H9 (cell line): ENCODE measurements at regions not wholly inside any gene's neighbourhood (a gene's known extent, or its start where the extent isn't known, plus 50 kb on each side); places are given as distances from the start of the nearest gene placed in this dataset.

Experiments used
- DNase-seq: peaks from one replicate; pipeline ENCODE4 v3.0.0-alpha.2; 2017
- H2AFZ ChIP-seq: one replicate; pipeline ENCODE4 v1.6.1; 2013; ENCODE audit warnings: mild to moderate bottlenecking, low read length, control low read depth, moderate library complexity
- H2AK5ac ChIP-seq: 2 replicates; pipeline ENCODE4 v1.6.1; 2013; ENCODE audit warnings: low read length, control low read depth, mixed read lengths; ENCODE audit not compliant: insufficient read length
- H2BK120ac ChIP-seq: one replicate; pipeline ENCODE4 v1.6.1; 2013; ENCODE audit warnings: low read depth, mild to moderate bottlenecking, low read length, control low read depth, inconsistent platforms; ENCODE audit not compliant: poor library complexity, severe bottlenecking
- H2BK12ac ChIP-seq: 2 replicates; pipeline ENCODE4 v1.6.1; 2013; ENCODE audit warnings: low read length, control low read depth, mixed read lengths, low read depth; ENCODE audit not compliant: insufficient read length
- H2BK15ac ChIP-seq: 2 replicates; pipeline ENCODE4 v1.6.1; 2013; ENCODE audit warnings: low read depth, low read length, control low read depth
- H2BK20ac ChIP-seq: one replicate; pipeline ENCODE4 v1.6.1; 2013; ENCODE audit warnings: low read depth, mild to moderate bottlenecking, low read length, control low read depth, inconsistent platforms; ENCODE audit not compliant: poor library complexity, severe bottlenecking
- H2BK5ac ChIP-seq: 2 replicates; pipeline ENCODE4 v1.6.1; 2013; ENCODE audit warnings: low read length, control low read depth, mixed read lengths; ENCODE audit not compliant: insufficient read length
- H3K14ac ChIP-seq: 2 replicates; pipeline ENCODE4 v1.6.1; 2013; ENCODE audit warnings: low read length, control low read depth; ENCODE audit not compliant: insufficient read depth
- H3K18ac ChIP-seq: 2 replicates; pipeline ENCODE4 v1.6.1; 2013; ENCODE audit warnings: low read depth, mild to moderate bottlenecking, mixed read lengths, low read length, control low read depth; ENCODE audit not compliant: insufficient read length
- H3K23ac ChIP-seq: 2 replicates; pipeline ENCODE4 v1.6.1; 2013; ENCODE audit warnings: low read length, control low read depth, mixed read lengths, low read depth; ENCODE audit not compliant: insufficient read length
- H3K23me2 ChIP-seq: 2 replicates; pipeline ENCODE4 v1.6.1; 2013; ENCODE audit warnings: low read depth, mild to moderate bottlenecking, mixed read lengths, low read length, control low read depth; ENCODE audit not compliant: insufficient read length, poor library complexity, severe bottlenecking
- H3K27ac ChIP-seq: 2 replicates; pipeline ENCODE4 v1.5.1; 2013; ENCODE audit warnings: low read length, control low read depth, mixed read lengths, low read depth; ENCODE audit not compliant: insufficient read length
- H3K27me3 ChIP-seq: 2 replicates; pipeline ENCODE4 v1.6.1; 2013; ENCODE audit warnings: low read length, control low read depth, inconsistent platforms; ENCODE audit not compliant: insufficient read depth
- H3K4ac ChIP-seq: 2 replicates; pipeline ENCODE4 v1.6.1; 2013; ENCODE audit warnings: low read depth, mild to moderate bottlenecking, control low read depth, inconsistent platforms, low read length, moderate library complexity
- H3K4me1 ChIP-seq: 2 replicates; pipeline ENCODE4 v1.6.1; 2013; ENCODE audit warnings: low read length, control low read depth, inconsistent platforms; ENCODE audit not compliant: insufficient read depth
- H3K4me2 ChIP-seq: 2 replicates; pipeline ENCODE4 v1.6.1; 2013; ENCODE audit warnings: low read length, control low read depth, mixed read lengths; ENCODE audit not compliant: insufficient read length, insufficient read depth
- H3K56ac ChIP-seq: 2 replicates; pipeline ENCODE4 v1.6.1; 2013; ENCODE audit warnings: low read depth, mild to moderate bottlenecking, mixed read lengths, low read length, control low read depth; ENCODE audit not compliant: insufficient read length
- H3K79me1 ChIP-seq: 2 replicates; pipeline ENCODE4 v1.6.1; 2013; ENCODE audit warnings: low read depth, mild to moderate bottlenecking, moderate library complexity, low read length, control low read depth, inconsistent platforms; ENCODE audit not compliant: insufficient read depth, poor library complexity, severe bottlenecking
- H3K79me2 ChIP-seq: 2 replicates; pipeline ENCODE4 v1.6.1; 2013; ENCODE audit warnings: low read length, control low read depth, inconsistent platforms; ENCODE audit not compliant: insufficient read depth
- H3K9ac ChIP-seq: 2 replicates; pipeline ENCODE4 v1.6.1; 2013; ENCODE audit warnings: low read length, control low read depth, mixed read lengths; ENCODE audit not compliant: insufficient read length; ENCODE audit errors: extremely low read depth
- H3K9me3 ChIP-seq: one replicate; pipeline ENCODE4 v1.6.1; 2013; ENCODE audit warnings: low read depth, low read length, inconsistent platforms; ENCODE audit not compliant: control insufficient read depth
- H3T11ph ChIP-seq: one replicate; pipeline ENCODE4 v1.6.1; 2013; ENCODE audit warnings: mild to moderate bottlenecking, low read length, control low read depth, inconsistent platforms
- H4K20me1 ChIP-seq: one replicate; pipeline ENCODE4 v1.6.1; 2013; ENCODE audit not compliant: control insufficient read depth, insufficient read length, insufficient read depth
- H4K5ac ChIP-seq: 2 replicates; pipeline ENCODE4 v1.6.1; 2013; ENCODE audit warnings: low read depth, mild to moderate bottlenecking, mixed read lengths, low read length, control low read depth; ENCODE audit not compliant: insufficient read length
- H4K8ac ChIP-seq: replicated peaks from 2 replicates; pipeline ENCODE4 v1.6.1; 2013; ENCODE audit warnings: low read length, control low read depth, mixed read lengths, low read depth; ENCODE audit not compliant: insufficient read length
- H4K91ac ChIP-seq: 2 replicates; pipeline ENCODE4 v1.6.1; 2013; ENCODE audit warnings: low read depth, mild to moderate bottlenecking, moderate library complexity, mixed read lengths, low read length, control low read depth; ENCODE audit not compliant: insufficient read length
- H3K27ac Mint-ChIP-seq, 3 experiments: 2 replicates in 2 of 3; 3 replicates in 1 of 3; pipeline ENCODE4 v1.8.0; 2020 to 2021; ENCODE audit warnings: mixed read lengths in 3 of 3, mild to moderate bottlenecking in 1 of 3, moderate library complexity in 1 of 3
- H3K27me3 Mint-ChIP-seq: 2 replicates; pipeline ENCODE4 v1.8.0; 2021; ENCODE audit warnings: low read depth, mild to moderate bottlenecking, moderate library complexity, mixed read lengths
- H3K36me3 Mint-ChIP-seq, 3 experiments: 2 replicates in 2 of 3; 3 replicates in 1 of 3; pipeline ENCODE4 v1.8.0; 2020 to 2021; ENCODE audit warnings: low read depth in 3 of 3, mixed read lengths in 3 of 3; ENCODE audit not compliant: insufficient read depth in 1 of 3
- H3K4me1 Mint-ChIP-seq, 2 experiments: 2 replicates each; pipeline ENCODE4 v1.8.0; 2020; ENCODE audit warnings: mixed read lengths in 2 of 2
- H3K4me3 Mint-ChIP-seq, 2 experiments: 2 replicates in 1 of 2; 3 replicates in 1 of 2; pipeline ENCODE4 v1.8.0; 2020 to 2021; ENCODE audit warnings: mild to moderate bottlenecking in 2 of 2, mixed read lengths in 2 of 2, moderate library complexity in 1 of 2
- H3K9me3 Mint-ChIP-seq, 2 experiments: 2 replicates in 1 of 2; 3 replicates in 1 of 2; pipeline ENCODE4 v1.8.0; 2020; ENCODE audit warnings: mild to moderate bottlenecking in 2 of 2, mixed read lengths in 2 of 2, moderate library complexity in 1 of 2
- WGBS: extraction: QIAGEN DNeasy Blood & Tissue Kit; methylation state at CpG from one replicate; pipeline ENCODE4 v1.1.7; 2013; ENCODE audit warnings: missing lambda C conversion rate, low lambda C conversion rate, mixed read lengths; ENCODE audit not compliant: insufficient read length; ENCODE audit errors: extremely low coverage; 5-methylcytosine and 5-hydroxymethylcytosine counted together
- TF ChIP-seq, protein P1 (sequence below): fragments of 200-600 bp; sonication (generic); conservative IDR thresholded peaks from 3 replicates; pipeline ENCODE4 v1.8.0; 2021; ENCODE audit warnings: antibody characterized with exemption, mild to moderate bottlenecking

DNA sequence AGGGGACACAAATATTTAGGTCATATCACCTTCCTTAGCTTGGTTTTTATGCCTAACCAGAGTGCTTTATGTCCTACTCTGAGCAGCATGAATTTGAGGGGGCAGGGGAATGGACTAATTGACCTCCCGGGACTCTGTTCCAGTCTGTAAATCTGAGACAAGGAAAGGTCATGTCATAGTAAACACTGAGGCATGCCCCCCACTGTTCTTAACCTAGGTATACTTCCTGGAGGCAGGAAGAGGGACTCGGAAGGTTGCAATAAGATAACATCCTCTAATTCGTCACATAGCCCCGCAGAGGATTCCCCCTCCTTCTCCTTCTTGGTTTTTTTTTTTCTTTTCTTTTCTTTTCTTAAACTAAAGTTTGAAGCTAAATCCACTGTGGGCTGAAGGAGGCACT lies 540.3 kb upstream of the CADM1 start:
- no peak overlapping the region for H3K14ac ChIP-seq
- TF ChIP-seq, protein P1, sequence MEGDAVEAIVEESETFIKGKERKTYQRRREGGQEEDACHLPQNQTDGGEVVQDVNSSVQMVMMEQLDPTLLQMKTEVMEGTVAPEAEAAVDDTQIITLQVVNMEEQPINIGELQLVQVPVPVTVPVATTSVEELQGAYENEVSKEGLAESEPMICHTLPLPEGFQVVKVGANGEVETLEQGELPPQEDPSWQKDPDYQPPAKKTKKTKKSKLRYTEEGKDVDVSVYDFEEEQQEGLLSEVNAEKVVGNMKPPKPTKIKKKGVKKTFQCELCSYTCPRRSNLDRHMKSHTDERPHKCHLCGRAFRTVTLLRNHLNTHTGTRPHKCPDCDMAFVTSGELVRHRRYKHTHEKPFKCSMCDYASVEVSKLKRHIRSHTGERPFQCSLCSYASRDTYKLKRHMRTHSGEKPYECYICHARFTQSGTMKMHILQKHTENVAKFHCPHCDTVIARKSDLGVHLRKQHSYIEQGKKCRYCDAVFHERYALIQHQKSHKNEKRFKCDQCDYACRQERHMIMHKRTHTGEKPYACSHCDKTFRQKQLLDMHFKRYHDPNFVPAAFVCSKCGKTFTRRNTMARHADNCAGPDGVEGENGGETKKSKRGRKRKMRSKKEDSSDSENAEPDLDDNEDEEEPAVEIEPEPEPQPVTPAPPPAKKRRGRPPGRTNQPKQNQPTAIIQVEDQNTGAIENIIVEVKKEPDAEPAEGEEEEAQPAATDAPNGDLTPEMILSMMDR = no peak

More for the DNA sequence above, 540.3 kb upstream of the CADM1 start:
- no peak overlapping the region for H2AK5ac ChIP-seq
- no peak overlapping the region for H3K27ac ChIP-seq
- H3T11ph ChIP-seq = no peak overlapping the region
- peaks cover 27% of the 10 kb centered on the region for H3K27me3 Mint-ChIP-seq
- H3K79me1 ChIP-seq = no peaks in the 10 kb centered on the region
- no peak overlapping the region for H2BK12ac ChIP-seq
- H3K79me2 ChIP-seq = no peaks in the 10 kb centered on the region
- no peak overlapping the region for H4K8ac ChIP-seq
- H3K4me1 ChIP-seq = no peaks in the 10 kb centered on the region
- WGBS = no CpG with 5 or more reads among the region's 4 CpGs
- H3K9me3 Mint-ChIP-seq = no peaks in the 10 kb centered on the region
- H2AFZ ChIP-seq = no peak overlapping the region
- H3K4me2 ChIP-seq = no peak overlapping the region
- H2BK20ac ChIP-seq = no peak overlapping the region
- H4K5ac ChIP-seq = no peak overlapping the region
- peak; percentile 17 for DNase-seq
- H2BK15ac ChIP-seq = no peak overlapping the region
- no peak overlapping the region for H2BK120ac ChIP-seq
- H3K4ac ChIP-seq = no peak overlapping the region
- H3K56ac ChIP-seq = no peak overlapping the region
- no peak overlapping the region for H4K91ac ChIP-seq
- no peaks in the 10 kb centered on the region for H3K36me3 Mint-ChIP-seq
- H3K27me3 ChIP-seq = no peaks in the 10 kb centered on the region
- no peaks in the 10 kb centered on the region for H3K23me2 ChIP-seq
- no peaks in the 10 kb centered on the region for H3K9me3 ChIP-seq
- no peak overlapping the region for H3K9ac ChIP-seq
- H3K4me1 Mint-ChIP-seq = peaks cover 10 to 11% of the 10 kb centered on the region in 2 experiments
- H4K20me1 ChIP-seq = no peaks in the 10 kb centered on the region
- no peak overlapping the region for H3K18ac ChIP-seq
- no peak overlapping the region for H3K27ac Mint-ChIP-seq
- no peak overlapping the region for H2BK5ac ChIP-seq
- no peak overlapping the region for H3K23ac ChIP-seq
- H3K4me3 Mint-ChIP-seq = no peak overlapping the region
